WTC11 (cell line): ENCODE measurements at regions not wholly inside any gene's neighbourhood (a gene's known extent, or its start where the extent isn't known, plus 50 kb on each side); places are given as distances from the start of the nearest gene placed in this dataset.

Source experiments
- MAX ChIP-seq: sonication (generic); formaldehyde crosslinking; IDR thresholded peaks from 2 replicates; pipeline ENCODE4 v1.8.0; 2022; ENCODE audit warnings: mild to moderate bottlenecking, missing genetic modification reagents
- PRRX2 ChIP-seq: fragments of 250-450 bp; sonication (Bioruptor Pico); IDR thresholded peaks from 2 replicates; pipeline ENCODE4 v1.8.0; 2021; ENCODE audit warnings: mild to moderate bottlenecking
- SP1 ChIP-seq: sonication (generic); formaldehyde crosslinking; conservative IDR thresholded peaks from 2 replicates; pipeline ENCODE4 v1.8.1; 2022; ENCODE audit warnings: missing genetic modification reagents
- TCF7 ChIP-seq: sonication (generic); formaldehyde crosslinking; IDR thresholded peaks from 2 replicates; pipeline ENCODE4 v1.8.0; 2022; ENCODE audit warnings: mild to moderate bottlenecking, low read depth, missing genetic modification reagents, moderate library complexity
- TEAD1 ChIP-seq: sonication (generic); formaldehyde crosslinking; IDR thresholded peaks from 2 replicates; pipeline ENCODE4 v1.8.0; 2022; ENCODE audit warnings: mild to moderate bottlenecking, missing genetic modification reagents
- TEAD4 ChIP-seq: sonication (generic); formaldehyde crosslinking; IDR thresholded peaks from 2 replicates; pipeline ENCODE4 v1.8.0; 2022; ENCODE audit warnings: mild to moderate bottlenecking, missing genetic modification reagents
- ZBTB21 ChIP-seq: sonication (generic); formaldehyde crosslinking; IDR thresholded peaks from 2 replicates; pipeline ENCODE4 v1.8.1; 2023; ENCODE audit warnings: mild to moderate bottlenecking, missing genetic modification reagents, borderline replicate concordance
- ZBTB43 ChIP-seq: sonication (generic); formaldehyde crosslinking; IDR thresholded peaks from 2 replicates; pipeline ENCODE4 v1.8.1; 2023; ENCODE audit warnings: mild to moderate bottlenecking, missing genetic modification reagents
- TF ChIP-seq, protein P1 (sequence below): fragments of 200-600 bp; IDR thresholded peaks from 2 replicates; pipeline ENCODE4 v1.8.0; 2022; ENCODE audit warnings: antibody characterized with exemption
- TF ChIP-seq, protein P2 (sequence below): sonication (generic); formaldehyde crosslinking; IDR thresholded peaks from 2 replicates; pipeline ENCODE4 v1.8.1; 2023; ENCODE audit warnings: mild to moderate bottlenecking, missing genetic modification reagents, moderate library complexity
- TF ChIP-seq, protein P3 (sequence below): sonication (generic); formaldehyde crosslinking; IDR thresholded peaks from 2 replicates; pipeline ENCODE4 v1.8.1; 2022; ENCODE audit warnings: low read depth, missing genetic modification reagents, borderline replicate concordance
- TF ChIP-seq, protein P4 (sequence below): sonication (generic); formaldehyde crosslinking; IDR thresholded peaks from 2 replicates; pipeline ENCODE4 v1.8.0; 2023; ENCODE audit warnings: missing genetic modification reagents
- TF ChIP-seq, protein P5 (sequence below): sonication (generic); formaldehyde crosslinking; IDR thresholded peaks from 2 replicates; pipeline ENCODE4 v1.8.1; 2022; ENCODE audit warnings: mild to moderate bottlenecking, moderate library complexity, missing genetic modification reagents

DNA sequence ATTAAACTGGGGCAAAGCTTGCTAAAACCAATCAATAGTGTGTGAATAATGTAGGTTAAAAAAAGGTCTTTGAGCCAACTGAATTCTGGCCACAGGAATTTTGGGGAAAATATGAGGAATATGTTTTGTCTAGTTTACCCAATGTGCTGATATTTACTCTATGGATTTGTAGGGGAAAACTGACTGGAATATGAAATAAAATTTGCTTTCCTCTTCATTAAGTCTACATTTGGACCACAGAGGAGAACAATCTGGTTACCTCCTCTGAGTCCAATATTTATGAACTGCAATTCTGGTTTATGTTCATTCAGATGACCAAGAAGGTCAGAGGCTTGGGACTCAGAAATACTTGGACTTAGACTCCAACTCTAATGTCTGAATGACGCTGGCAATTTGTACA, 1042.2 kb upstream of the CNTNAP5 start:
- TF ChIP-seq, protein P1, sequence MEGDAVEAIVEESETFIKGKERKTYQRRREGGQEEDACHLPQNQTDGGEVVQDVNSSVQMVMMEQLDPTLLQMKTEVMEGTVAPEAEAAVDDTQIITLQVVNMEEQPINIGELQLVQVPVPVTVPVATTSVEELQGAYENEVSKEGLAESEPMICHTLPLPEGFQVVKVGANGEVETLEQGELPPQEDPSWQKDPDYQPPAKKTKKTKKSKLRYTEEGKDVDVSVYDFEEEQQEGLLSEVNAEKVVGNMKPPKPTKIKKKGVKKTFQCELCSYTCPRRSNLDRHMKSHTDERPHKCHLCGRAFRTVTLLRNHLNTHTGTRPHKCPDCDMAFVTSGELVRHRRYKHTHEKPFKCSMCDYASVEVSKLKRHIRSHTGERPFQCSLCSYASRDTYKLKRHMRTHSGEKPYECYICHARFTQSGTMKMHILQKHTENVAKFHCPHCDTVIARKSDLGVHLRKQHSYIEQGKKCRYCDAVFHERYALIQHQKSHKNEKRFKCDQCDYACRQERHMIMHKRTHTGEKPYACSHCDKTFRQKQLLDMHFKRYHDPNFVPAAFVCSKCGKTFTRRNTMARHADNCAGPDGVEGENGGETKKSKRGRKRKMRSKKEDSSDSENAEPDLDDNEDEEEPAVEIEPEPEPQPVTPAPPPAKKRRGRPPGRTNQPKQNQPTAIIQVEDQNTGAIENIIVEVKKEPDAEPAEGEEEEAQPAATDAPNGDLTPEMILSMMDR, result no peak
- TF ChIP-seq PRRX2 (CRISPR knock-in tag), result no peak
- TF ChIP-seq, protein P2, sequence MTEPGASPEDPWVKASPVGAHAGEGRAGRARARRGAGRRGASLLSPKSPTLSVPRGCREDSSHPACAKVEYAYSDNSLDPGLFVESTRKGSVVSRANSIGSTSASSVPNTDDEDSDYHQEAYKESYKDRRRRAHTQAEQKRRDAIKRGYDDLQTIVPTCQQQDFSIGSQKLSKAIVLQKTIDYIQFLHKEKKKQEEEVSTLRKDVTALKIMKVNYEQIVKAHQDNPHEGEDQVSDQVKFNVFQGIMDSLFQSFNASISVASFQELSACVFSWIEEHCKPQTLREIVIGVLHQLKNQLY (CRISPR knock-in tag), result no peak
- TF ChIP-seq, protein P3, sequence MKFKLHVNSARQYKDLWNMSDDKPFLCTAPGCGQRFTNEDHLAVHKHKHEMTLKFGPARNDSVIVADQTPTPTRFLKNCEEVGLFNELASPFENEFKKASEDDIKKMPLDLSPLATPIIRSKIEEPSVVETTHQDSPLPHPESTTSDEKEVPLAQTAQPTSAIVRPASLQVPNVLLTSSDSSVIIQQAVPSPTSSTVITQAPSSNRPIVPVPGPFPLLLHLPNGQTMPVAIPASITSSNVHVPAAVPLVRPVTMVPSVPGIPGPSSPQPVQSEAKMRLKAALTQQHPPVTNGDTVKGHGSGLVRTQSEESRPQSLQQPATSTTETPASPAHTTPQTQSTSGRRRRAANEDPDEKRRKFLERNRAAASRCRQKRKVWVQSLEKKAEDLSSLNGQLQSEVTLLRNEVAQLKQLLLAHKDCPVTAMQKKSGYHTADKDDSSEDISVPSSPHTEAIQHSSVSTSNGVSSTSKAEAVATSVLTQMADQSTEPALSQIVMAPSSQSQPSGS (CRISPR knock-in tag), result no peak
- no peak for TF ChIP-seq MAX (CRISPR knock-in tag)
- TF ChIP-seq ZBTB43 (CRISPR knock-in tag), result no peak
- no peak for TF ChIP-seq TCF7 (CRISPR knock-in tag)
- TF ChIP-seq, protein P4, sequence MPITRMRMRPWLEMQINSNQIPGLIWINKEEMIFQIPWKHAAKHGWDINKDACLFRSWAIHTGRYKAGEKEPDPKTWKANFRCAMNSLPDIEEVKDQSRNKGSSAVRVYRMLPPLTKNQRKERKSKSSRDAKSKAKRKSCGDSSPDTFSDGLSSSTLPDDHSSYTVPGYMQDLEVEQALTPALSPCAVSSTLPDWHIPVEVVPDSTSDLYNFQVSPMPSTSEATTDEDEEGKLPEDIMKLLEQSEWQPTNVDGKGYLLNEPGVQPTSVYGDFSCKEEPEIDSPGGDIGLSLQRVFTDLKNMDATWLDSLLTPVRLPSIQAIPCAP (CRISPR knock-in tag), result no peak
- no peak for TF ChIP-seq SP1 (CRISPR knock-in tag)
- no peak for TF ChIP-seq ZBTB21 (CRISPR knock-in tag)
- no peak for TF ChIP-seq TEAD1 (CRISPR knock-in tag)
- TF ChIP-seq, protein P5, sequence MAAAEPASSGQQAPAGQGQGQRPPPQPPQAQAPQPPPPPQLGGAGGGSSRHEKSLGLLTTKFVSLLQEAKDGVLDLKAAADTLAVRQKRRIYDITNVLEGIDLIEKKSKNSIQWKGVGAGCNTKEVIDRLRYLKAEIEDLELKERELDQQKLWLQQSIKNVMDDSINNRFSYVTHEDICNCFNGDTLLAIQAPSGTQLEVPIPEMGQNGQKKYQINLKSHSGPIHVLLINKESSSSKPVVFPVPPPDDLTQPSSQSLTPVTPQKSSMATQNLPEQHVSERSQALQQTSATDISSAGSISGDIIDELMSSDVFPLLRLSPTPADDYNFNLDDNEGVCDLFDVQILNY, result no peak
- TF ChIP-seq TEAD4, result no peak
